ENCODE measurements at regions not wholly inside any gene's neighbourhood (a gene's known extent, or its start where the extent isn't known, plus 50 kb on each side); places are given as distances from the start of the nearest gene placed in this dataset.

DNA sequence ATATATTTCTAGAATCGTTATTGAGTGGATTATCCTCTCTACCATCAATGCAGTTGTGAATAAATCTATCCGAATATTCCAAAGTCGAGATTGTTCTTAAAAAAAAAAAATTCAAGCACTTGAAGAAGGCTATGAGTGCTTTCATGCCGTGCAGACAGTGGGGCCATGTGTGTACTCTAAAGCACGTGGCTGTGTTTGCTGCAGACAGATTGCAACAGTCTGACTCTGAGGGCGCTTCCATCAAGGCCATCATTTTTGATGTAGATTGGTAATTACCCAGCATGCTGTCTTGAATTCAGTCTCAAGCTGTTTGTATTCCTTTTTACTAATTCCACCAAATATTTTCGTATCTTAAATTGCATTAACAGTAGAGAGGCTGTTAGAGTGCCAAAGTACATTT is 325.9 kb upstream of the LINC00305 start:
- DNase-seq: no peak
- Histone ChIP-seq H3K4me3 (ENCODE audit: insufficient read depth, low read depth, low read length) (no peak overlapping the region), H3K36me3 (replicated peaks; ENCODE audit: control insufficient read depth, insufficient read depth, low read length) (no peaks in the 10 kb centered on the region), H3K27me3 (ENCODE audit: control insufficient read depth, insufficient read depth, low read length) (no peaks in the 10 kb centered on the region)

DNA sequence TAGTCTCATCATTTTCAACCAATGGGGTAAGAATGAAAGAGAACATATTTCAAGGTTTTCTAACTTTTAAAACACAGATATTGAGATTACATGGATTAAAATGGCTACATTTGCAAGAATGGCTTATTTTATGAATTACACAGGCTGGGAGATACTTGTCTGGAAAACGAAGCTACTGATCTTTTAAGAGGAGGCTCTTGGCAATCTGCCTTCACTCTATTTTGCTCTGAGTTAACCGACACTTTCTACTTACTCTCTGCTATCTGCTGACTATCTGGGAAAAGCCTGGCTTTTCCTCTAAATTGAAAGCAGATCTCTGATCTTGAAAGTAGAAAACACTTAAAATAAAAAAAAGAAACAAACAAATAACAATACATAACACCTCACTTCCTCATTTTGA is 325.4 kb upstream of the LINC00305 start:
- no peaks in the 10 kb centered on the region for H3K27me3 ChIP-seq (ENCODE audit: control insufficient read depth, insufficient read depth, low read length)
- no peaks in the 10 kb centered on the region for H3K36me3 ChIP-seq (replicated peaks; ENCODE audit: control insufficient read depth, insufficient read depth, low read length)
- no peak overlapping the region for H3K4me3 ChIP-seq (ENCODE audit: insufficient read depth, low read depth, low read length)
- no peak for DNase-seq

DNA sequence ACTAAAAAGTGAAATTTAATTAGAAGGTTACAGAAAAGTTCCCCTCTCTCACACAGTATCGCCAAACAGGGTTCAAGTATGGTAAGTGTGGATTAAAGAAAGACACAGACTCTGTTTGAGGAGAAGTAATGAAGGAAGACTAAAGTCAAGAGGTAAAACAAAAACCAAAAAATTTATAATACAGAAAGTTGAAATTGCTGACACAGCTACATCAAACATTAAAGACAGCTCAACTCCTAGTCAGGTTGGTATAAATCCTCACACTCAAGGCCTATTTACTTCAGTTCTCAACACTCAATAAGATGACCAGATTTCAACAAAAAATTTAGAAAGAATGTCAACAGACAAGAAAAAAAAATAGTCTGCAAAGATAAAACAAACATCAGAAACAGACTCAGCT is 300.5 kb upstream of the LINC00305 start:
- no peak for DNase-seq
- Histone ChIP-seq H3K36me3 (replicated peaks; ENCODE audit: control insufficient read depth, insufficient read depth, low read length) (no peaks in the 10 kb centered on the region), H3K4me3 (ENCODE audit: insufficient read depth, low read depth, low read length) (no peak overlapping the region), H3K27me3 (ENCODE audit: control insufficient read depth, insufficient read depth, low read length) (no peaks in the 10 kb centered on the region)

DNA sequence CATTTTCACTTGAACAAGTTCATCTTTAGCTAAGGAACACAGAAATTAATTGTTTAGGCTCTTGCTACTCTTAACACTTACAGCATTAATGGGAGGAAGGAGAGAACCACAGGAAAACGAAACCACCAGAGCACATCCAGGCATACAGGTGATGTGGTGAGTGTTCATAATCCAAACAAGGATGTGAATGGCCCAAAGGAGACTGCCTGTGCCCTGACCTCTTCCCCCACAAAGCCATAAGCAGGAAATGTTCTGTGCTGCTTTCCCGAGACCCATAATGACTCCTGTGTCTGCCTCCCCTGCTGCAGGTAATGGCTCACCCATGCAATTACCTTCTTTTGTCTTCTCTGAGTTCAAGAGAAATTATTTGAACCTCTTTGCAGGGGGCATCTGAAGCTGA is 295.9 kb upstream of the LINC00305 start:
- no peak overlapping the region for H3K4me3 ChIP-seq (ENCODE audit: insufficient read depth, low read depth, low read length)
- no peaks in the 10 kb centered on the region for H3K36me3 ChIP-seq (replicated peaks; ENCODE audit: control insufficient read depth, insufficient read depth, low read length)
- no peak for DNase-seq
- H3K27me3 ChIP-seq (ENCODE audit: control insufficient read depth, insufficient read depth, low read length): no peaks in the 10 kb centered on the region

GRCh38 chr18:64438178-64438577 is 289.3 kb upstream of the LINC00305 start:
- Histone ChIP-seq H3K27me3 (ENCODE audit: control insufficient read depth, insufficient read depth, low read length) (no peaks in the 10 kb centered on the region), H3K36me3 (replicated peaks; ENCODE audit: control insufficient read depth, insufficient read depth, low read length) (no peaks in the 10 kb centered on the region), H3K4me3 (ENCODE audit: insufficient read depth, low read depth, low read length) (no peak overlapping the region)

DNA sequence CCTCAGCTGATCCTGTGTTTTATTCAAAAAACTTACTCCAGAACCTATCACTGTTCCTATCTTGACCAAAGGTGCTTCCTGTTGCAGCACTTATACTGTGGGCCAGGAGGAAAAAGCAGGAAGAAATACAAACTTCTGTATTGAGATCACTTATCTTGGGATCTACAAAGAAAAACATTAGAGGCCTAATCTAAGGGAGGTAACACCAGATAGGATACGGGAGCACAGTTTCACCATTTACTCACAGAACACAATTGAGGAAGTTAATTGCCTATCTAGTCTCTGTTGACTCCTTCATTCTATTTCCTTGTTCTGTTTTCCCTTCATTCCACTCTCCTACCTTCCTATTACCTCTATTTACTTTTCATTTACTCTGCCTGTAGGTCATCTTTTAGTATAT is 287.2 kb upstream of the LINC00305 start:
- no peaks in the 10 kb centered on the region for H3K27me3 ChIP-seq (ENCODE audit: control insufficient read depth, insufficient read depth, low read length)
- H3K36me3 ChIP-seq (replicated peaks; ENCODE audit: control insufficient read depth, insufficient read depth, low read length): no peaks in the 10 kb centered on the region
- H3K4me3 ChIP-seq (ENCODE audit: insufficient read depth, low read depth, low read length): no peak overlapping the region
- no peak for DNase-seq

More at GRCh38 chr18:64438178-64438577, 289.3 kb upstream of the LINC00305 start:
- no peak for DNase-seq

- DNase-seq: no peak
- no peaks in the 10 kb centered on the region for H3K36me3 ChIP-seq (replicated peaks; ENCODE audit: control insufficient read depth, insufficient read depth, low read length)
- H3K4me3 ChIP-seq (ENCODE audit: insufficient read depth, low read depth, low read length): no peak overlapping the region
- peaks cover 22% of the 10 kb centered on the region; the same call in 1 of the 2 replicates for H3K27me3 ChIP-seq (ENCODE audit: control insufficient read depth, insufficient read depth, low read length)
Measured at GRCh38 chr18:64419156-64419555, 270.3 kb upstream of the LINC00305 start.

- peaks cover 22% of the 10 kb centered on the region; the same call in 1 of the 2 replicates for H3K27me3 ChIP-seq (ENCODE audit: control insufficient read depth, insufficient read depth, low read length)
- DNase-seq: peak; percentile 5
- no peak overlapping the region for H3K4me3 ChIP-seq (ENCODE audit: insufficient read depth, low read depth, low read length)
- no peaks in the 10 kb centered on the region for H3K36me3 ChIP-seq (replicated peaks; ENCODE audit: control insufficient read depth, insufficient read depth, low read length)
Measured at GRCh38 chr18:64416990-64417389, 268.1 kb upstream of the LINC00305 start.

GRCh38 chr18:64415218-64415617 is 266.3 kb upstream of the LINC00305 start:
- no peak overlapping the region for H3K4me3 ChIP-seq (ENCODE audit: insufficient read depth, low read depth, low read length)
- peaks cover 20% of the 10 kb centered on the region; the same call in 1 of the 2 replicates for H3K27me3 ChIP-seq (ENCODE audit: control insufficient read depth, insufficient read depth, low read length)
- no peaks in the 10 kb centered on the region for H3K36me3 ChIP-seq (replicated peaks; ENCODE audit: control insufficient read depth, insufficient read depth, low read length)
- no peak for DNase-seq

- Histone ChIP-seq H3K4me3 (ENCODE audit: insufficient read depth, low read depth, low read length) (no peak overlapping the region), H3K27me3 (ENCODE audit: control insufficient read depth, insufficient read depth, low read length) (peaks cover 3% of the 10 kb centered on the region; the same call in 1 of the 2 replicates), H3K36me3 (replicated peaks; ENCODE audit: control insufficient read depth, insufficient read depth, low read length) (no peaks in the 10 kb centered on the region)
- no peak for DNase-seq
Measured at GRCh38 chr18:64410685-64411084, 261.8 kb upstream of the LINC00305 start.

GRCh38 chr18:64409511-64409910 is 260.6 kb upstream of the LINC00305 start:
- no peak for DNase-seq
- no peaks in the 10 kb centered on the region for H3K36me3 ChIP-seq (replicated peaks; ENCODE audit: control insufficient read depth, insufficient read depth, low read length)
- H3K4me3 ChIP-seq (ENCODE audit: insufficient read depth, low read depth, low read length): no peak overlapping the region
- no peaks in the 10 kb centered on the region; the same call in 1 of the 2 replicates for H3K27me3 ChIP-seq (ENCODE audit: control insufficient read depth, insufficient read depth, low read length)

GRCh38 chr18:64407606-64408005 is 258.7 kb upstream of the LINC00305 start:
- DNase-seq: no peak
- Histone ChIP-seq H3K27me3 (ENCODE audit: control insufficient read depth, insufficient read depth, low read length) (no peaks in the 10 kb centered on the region), H3K4me3 (ENCODE audit: insufficient read depth, low read depth, low read length) (no peak overlapping the region), H3K36me3 (replicated peaks; ENCODE audit: control insufficient read depth, insufficient read depth, low read length) (no peaks in the 10 kb centered on the region)

DNA sequence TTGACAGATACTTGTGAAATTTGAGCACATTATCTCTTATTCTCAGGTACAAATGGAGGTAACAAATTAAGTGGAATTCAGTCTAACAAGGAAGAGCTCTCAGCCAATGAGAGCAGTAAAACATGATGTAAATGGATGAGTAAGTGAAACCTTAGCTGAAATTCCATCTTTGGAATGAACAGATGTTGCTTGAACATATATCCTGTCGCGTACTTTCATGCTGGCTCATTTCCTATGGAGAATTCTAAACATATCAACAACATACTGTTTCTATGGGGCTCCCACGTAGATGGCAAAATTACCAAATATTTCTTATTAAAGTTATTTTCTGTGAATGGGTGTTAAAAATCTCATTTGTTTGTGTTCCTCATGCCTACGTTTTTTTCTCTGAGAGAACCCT is 256.3 kb upstream of the LINC00305 start:
- Histone ChIP-seq H3K36me3 (replicated peaks; ENCODE audit: control insufficient read depth, insufficient read depth, low read length) (no peaks in the 10 kb centered on the region), H3K27me3 (ENCODE audit: control insufficient read depth, insufficient read depth, low read length) (no peaks in the 10 kb centered on the region), H3K4me3 (ENCODE audit: insufficient read depth, low read depth, low read length) (no peak overlapping the region)
- DNase-seq: no peak

DNA sequence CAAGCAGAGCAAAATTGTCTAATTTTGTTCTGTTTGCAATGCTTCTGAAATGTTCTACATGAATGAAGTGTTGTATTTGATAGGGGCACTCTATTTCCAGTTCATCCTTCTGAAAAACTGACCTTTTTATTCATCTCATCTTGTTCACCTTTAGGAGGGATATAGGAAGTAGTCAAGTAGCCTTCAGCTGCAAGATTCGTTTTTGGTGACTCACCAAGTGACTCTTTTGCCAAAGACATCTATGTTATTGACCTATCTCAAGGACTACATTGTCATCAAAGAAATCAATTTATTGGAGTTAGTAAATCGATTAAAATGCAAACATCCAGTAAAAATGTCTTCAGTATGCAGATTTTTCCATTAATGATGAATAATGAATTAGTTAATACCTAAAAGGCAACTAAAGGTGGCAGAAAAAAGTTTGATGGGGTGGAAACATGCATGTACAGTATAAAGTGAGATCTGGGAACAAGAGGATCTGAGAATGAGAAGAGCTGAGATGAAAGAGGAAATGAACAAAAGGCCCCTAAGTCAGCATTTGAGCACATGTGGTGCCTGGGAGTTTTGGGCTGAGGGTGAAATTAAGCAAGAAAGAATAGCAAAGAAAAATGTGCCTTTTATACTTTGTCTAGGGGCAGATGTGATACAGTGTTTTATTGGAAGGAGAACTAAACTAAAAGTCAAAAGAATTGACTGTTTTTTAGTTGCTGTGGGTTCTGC is 255.1 kb upstream of the LINC00305 start:
- Histone ChIP-seq H3K4me3 (ENCODE audit: insufficient read depth, low read depth, low read length) (no peak overlapping the region), H3K27me3 (ENCODE audit: control insufficient read depth, insufficient read depth, low read length) (no peaks in the 10 kb centered on the region), H3K36me3 (replicated peaks; ENCODE audit: control insufficient read depth, insufficient read depth, low read length) (no peaks in the 10 kb centered on the region)
- DNase-seq: no peak

- no peaks in the 10 kb centered on the region for H3K36me3 ChIP-seq (replicated peaks; ENCODE audit: control insufficient read depth, insufficient read depth, low read length)
- H3K4me3 ChIP-seq (ENCODE audit: insufficient read depth, low read depth, low read length): no peak overlapping the region
- DNase-seq: no peak
- no peaks in the 10 kb centered on the region for H3K27me3 ChIP-seq (ENCODE audit: control insufficient read depth, insufficient read depth, low read length)
Measured at GRCh38 chr18:64402636-64403035, 253.7 kb upstream of the LINC00305 start.

Data from H7 (cell line).